ENCODE measurements at regions not wholly inside any gene's neighbourhood (a gene's known extent, or its start where the extent isn't known, plus 50 kb on each side); places are given as distances from the start of the nearest gene placed in this dataset.

DNA sequence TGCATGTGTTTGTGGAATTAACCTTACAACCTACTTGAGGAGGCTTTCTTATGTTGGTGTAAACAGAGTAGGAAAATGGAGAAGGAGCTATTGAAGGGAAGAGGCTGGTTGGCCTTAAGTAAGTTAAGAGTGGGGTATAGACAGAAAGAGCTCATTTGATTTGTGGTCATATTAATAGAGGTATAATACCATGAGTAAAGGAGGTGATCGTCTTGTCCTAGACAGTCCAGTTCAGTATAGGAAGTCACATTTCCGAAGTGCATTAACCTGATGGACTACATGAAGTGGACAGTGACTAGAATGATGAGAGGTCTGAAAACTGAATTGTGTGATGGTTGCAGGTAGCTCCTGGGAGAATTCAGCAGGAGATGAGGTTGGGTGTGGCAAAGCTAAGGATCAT, 215.4 kb upstream of the ZC3H12A start:
- H3K36me3 ChIP-seq (replicated peaks in 1 of 2; ENCODE audit: control insufficient read depth in 1 of 2, insufficient read depth in 2 of 2, low read length in 1 of 2) = no peaks in the 10 kb centered on the region

DNA sequence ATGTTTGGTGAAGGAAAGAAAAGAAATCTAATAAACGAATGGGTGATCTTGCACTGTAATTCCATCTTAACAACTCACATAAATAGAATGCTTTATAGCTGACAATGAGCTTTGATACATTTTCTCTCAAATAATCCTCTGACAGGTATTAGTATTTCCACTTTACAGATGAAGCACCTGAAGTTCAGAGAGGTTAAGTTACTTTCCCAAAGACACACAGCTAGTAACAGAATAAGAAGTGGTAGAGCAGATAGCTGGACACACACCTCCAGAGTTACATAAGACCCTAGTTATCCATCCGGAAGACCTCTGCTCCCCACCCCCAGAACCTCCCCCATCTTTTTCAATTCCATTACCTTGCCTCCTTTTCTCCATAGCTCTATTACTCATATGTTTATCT, 213.3 kb upstream of the ZC3H12A start:
- Histone ChIP-seq H3F3A (replicated peaks; ENCODE audit: insufficient read depth) (no peaks in the 10 kb centered on the region), H3K9me3 (no peaks in the 10 kb centered on the region), H3K4me1 (ENCODE audit: control insufficient read depth in 1 of 2, insufficient read depth in 2 of 2, low read depth in 1 of 2, low read length in 1 of 2) (peaks cover 0 to 34% of the 10 kb centered on the region in 2 experiments; a peak in 2 of 4 replicates), H3K4me2 (no peak overlapping the region), H3K27ac (ENCODE audit: low read depth in 2 of 2, low read length in 1 of 2) (no peak overlapping the region), H4K20me1 (ENCODE audit: insufficient read depth) (no peaks in the 10 kb centered on the region), H3K36me3 (replicated peaks in 1 of 2; ENCODE audit: control insufficient read depth in 1 of 2, insufficient read depth in 2 of 2, low read length in 1 of 2) (no peaks in the 10 kb centered on the region), H3K4me3 (ENCODE audit: low read depth in 2 of 2, low read length in 1 of 2) (no peak overlapping the region), H3K9me2 (no peaks in the 10 kb centered on the region), H3K9ac (no peak overlapping the region), H2AFZ (ENCODE audit: low read depth) (no peak overlapping the region), H3K79me2 (ENCODE audit: insufficient read depth) (no peaks in the 10 kb centered on the region), H3K27me3 (ENCODE audit: insufficient read depth) (no peaks in the 10 kb centered on the region)
- ChIA-PET CTCF (interaction anchor here (1.0 kb wide), 1 partner anchor 9 kb away, joined by 3 read pairs; no protein-coding TSS in a partner anchor), POLR2A (no interaction called here)
- 13% methylated on average over 2 of the region's 2 CpGs for WGBS (ENCODE audit: low lambda C conversion rate)
- TF ChIP-seq IRF3 (IDR thresholded peaks at IDR 0.05; ENCODE audit: low read depth, low read length) = no peak
- TF ChIP-seq, protein P1, sequence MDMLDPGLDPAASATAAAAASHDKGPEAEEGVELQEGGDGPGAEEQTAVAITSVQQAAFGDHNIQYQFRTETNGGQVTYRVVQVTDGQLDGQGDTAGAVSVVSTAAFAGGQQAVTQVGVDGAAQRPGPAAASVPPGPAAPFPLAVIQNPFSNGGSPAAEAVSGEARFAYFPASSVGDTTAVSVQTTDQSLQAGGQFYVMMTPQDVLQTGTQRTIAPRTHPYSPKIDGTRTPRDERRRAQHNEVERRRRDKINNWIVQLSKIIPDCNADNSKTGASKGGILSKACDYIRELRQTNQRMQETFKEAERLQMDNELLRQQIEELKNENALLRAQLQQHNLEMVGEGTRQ (IDR thresholded peaks at IDR 0.05; ENCODE audit: borderline replicate concordance, low read depth, low read length) = no peak
- TF ChIP-seq NFIC (IDR thresholded peaks at IDR 0.05; ENCODE audit: borderline replicate concordance) = no peak
- TF ChIP-seq MEF2A (IDR thresholded peaks at IDR 0.05; ENCODE audit: borderline replicate concordance, low read depth) = no peak
- no peak for TF ChIP-seq ELF1 (IDR thresholded peaks at IDR 0.05)
- no peak for TF ChIP-seq REST (IDR thresholded peaks at IDR 0.05; ENCODE audit: low read depth, low read length)
- no peak for TF ChIP-seq CTCF (IDR thresholded peaks at IDR 0.05)
- TF ChIP-seq TEAD4 (IDR thresholded peaks at IDR 0.05; ENCODE audit: borderline replicate concordance, insufficient read depth) = no peak
- DNase-seq = no peak

More for the DNA sequence above, 215.4 kb upstream of the ZC3H12A start:
- peak overlapping the region in 1 of 2 experiments; percentile 86; a peak in 1 of 4 replicates for H3K27ac ChIP-seq (ENCODE audit: low read depth in 2 of 2, low read length in 1 of 2)
- no peak overlapping the region for H3K4me3 ChIP-seq (ENCODE audit: low read depth in 2 of 2, low read length in 1 of 2)
- H3K9me3 ChIP-seq = no peaks in the 10 kb centered on the region
- DNase-seq = no peak
- H3K9me2 ChIP-seq = no peaks in the 10 kb centered on the region
- no peaks in the 10 kb centered on the region for H4K20me1 ChIP-seq (ENCODE audit: insufficient read depth)
- 3% methylated on average over 2 of the region's 2 CpGs for WGBS (ENCODE audit: low lambda C conversion rate)
- CTCF ChIA-PET = interaction anchor here (0.9 to 1.9 kb wide), 4 partner anchors 8 to 705 kb away, joined by 3 to 9 read pairs (median 3); no protein-coding TSS in a partner anchor
- TF ChIP-seq SMC3 (IDR thresholded peaks at IDR 0.05; ENCODE audit: low read depth, low read length) = no peak
- TF ChIP-seq, protein P1 (IDR thresholded peaks at IDR 0.05; ENCODE audit: borderline replicate concordance, low read depth, low read length) = no peak
- TF ChIP-seq, protein P2, sequence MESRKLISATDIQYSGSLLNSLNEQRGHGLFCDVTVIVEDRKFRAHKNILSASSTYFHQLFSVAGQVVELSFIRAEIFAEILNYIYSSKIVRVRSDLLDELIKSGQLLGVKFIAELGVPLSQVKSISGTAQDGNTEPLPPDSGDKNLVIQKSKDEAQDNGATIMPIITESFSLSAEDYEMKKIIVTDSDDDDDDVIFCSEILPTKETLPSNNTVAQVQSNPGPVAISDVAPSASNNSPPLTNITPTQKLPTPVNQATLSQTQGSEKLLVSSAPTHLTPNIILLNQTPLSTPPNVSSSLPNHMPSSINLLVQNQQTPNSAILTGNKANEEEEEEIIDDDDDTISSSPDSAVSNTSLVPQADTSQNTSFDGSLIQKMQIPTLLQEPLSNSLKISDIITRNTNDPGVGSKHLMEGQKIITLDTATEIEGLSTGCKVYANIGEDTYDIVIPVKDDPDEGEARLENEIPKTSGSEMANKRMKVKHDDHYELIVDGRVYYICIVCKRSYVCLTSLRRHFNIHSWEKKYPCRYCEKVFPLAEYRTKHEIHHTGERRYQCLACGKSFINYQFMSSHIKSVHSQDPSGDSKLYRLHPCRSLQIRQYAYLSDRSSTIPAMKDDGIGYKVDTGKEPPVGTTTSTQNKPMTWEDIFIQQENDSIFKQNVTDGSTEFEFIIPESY (IDR thresholded peaks at IDR 0.05; ENCODE audit: borderline replicate concordance, low read depth) = no peak
- POLR2A ChIA-PET = no interaction called here
- no peaks in the 10 kb centered on the region for H3K27me3 ChIP-seq (ENCODE audit: insufficient read depth)
- H3F3A ChIP-seq (replicated peaks; ENCODE audit: insufficient read depth) = no peaks in the 10 kb centered on the region
- no peak overlapping the region for H2AFZ ChIP-seq (ENCODE audit: low read depth)
- H3K4me1 ChIP-seq (ENCODE audit: control insufficient read depth in 1 of 2, insufficient read depth in 2 of 2, low read depth in 1 of 2, low read length in 1 of 2) = peaks cover 0 to 27% of the 10 kb centered on the region in 2 experiments; a peak in 1 of 4 replicates
- H3K4me2 ChIP-seq = no peak overlapping the region
- no peaks in the 10 kb centered on the region for H3K79me2 ChIP-seq (ENCODE audit: insufficient read depth)
- no peak overlapping the region for H3K9ac ChIP-seq

Data from SK-N-SH (cell line).